A549 (cell line): ENCODE measurements at regions not wholly inside any gene's neighbourhood (a gene's known extent, or its start where the extent isn't known, plus 50 kb on each side); places are given as distances from the start of the nearest gene placed in this dataset.

Experiments
- ATAC-seq, 2 experiments: fragments of 200-7000 bp in 1 of 2; fragments of >200 bp in 1 of 2; cut with Nextera tagmentation in 1 of 2; cut with Tn5 transposase in 1 of 2; 3 replicates each; pipeline versions ENCODE4 v1.8.0 to v1.9.1; 2018 to 2020; ENCODE audit warnings: mild to moderate bottlenecking in 1 of 2, moderate library complexity in 1 of 2
- CTCF ChIA-PET: fragments of 300-600 bp; sonication (Branson Sonifier 250); formaldehyde crosslinking; extraction: SDS; loops from one replicate; lab custom pipeline; 2021; ENCODE audit warnings: antibody characterized with exemption, inconsistent platforms; lab: Yijun Ruan, JAX
- POLR2A ChIA-PET: fragments of 350-600 bp; formaldehyde crosslinking; extraction: SDS; loops from one replicate; lab custom pipeline; 2021; ENCODE audit warnings: antibody characterized with exemption, inconsistent platforms; lab: Yijun Ruan, JAX
- DNase-seq, 2 experiments: peaks; one replicate each; pipeline versions ENCODE4 v3.0.0 to v3.0.0-alpha.2; 2011 to 2016; ENCODE audit warnings: low read depth in 1 of 2, low spot score in 1 of 2
- FAIRE-seq: peaks from 2 replicates; lab custom pipeline; 2011; peaks lifted over from hg19 to GRCh38; lab: Jason Lieb, UNC
- H3K27ac ChIP-seq, 2 experiments: fragments of >200 bp; sonication (Bioruptor Twin); formaldehyde crosslinking; 3 replicates each; pipeline ENCODE4 v1.5.1; 2016 to 2017
- H3K4me1 ChIP-seq: fragments of >200 bp; sonication (Bioruptor Twin); formaldehyde crosslinking; 3 replicates; pipeline ENCODE4 v1.6.1; 2016
- H3K4me2 ChIP-seq: fragments of >200 bp; sonication (Bioruptor Twin); formaldehyde crosslinking; 3 replicates; pipeline ENCODE4 v1.6.1; 2016
- H3K4me3 ChIP-seq: fragments of >200 bp; sonication (Bioruptor Twin); formaldehyde crosslinking; 3 replicates; pipeline ENCODE4 v1.5.1; 2016
- H3K9me3 ChIP-seq: fragments of >200 bp; sonication (Bioruptor Twin); formaldehyde crosslinking; 3 replicates; pipeline ENCODE4 v1.6.1; 2016
- CEBPB ChIP-seq, 2 experiments: fragments of >200 bp in 1 of 2; sonication (Bioruptor Twin) in 1 of 2; formaldehyde crosslinking in 1 of 2; IDR thresholded peaks; 2 replicates each; pipeline ENCODE4 v1.6.1; 2012 to 2016
- CHD4 ChIP-seq: fragments of 200-600 bp; sonication (generic); IDR thresholded peaks from 2 replicates; pipeline ENCODE4 v1.6.1; 2016; ENCODE audit warnings: antibody characterized with exemption, mild to moderate bottlenecking, borderline replicate concordance
- CTCF ChIP-seq: fragments of >200 bp; sonication (Bioruptor Twin); formaldehyde crosslinking; IDR thresholded peaks from 3 replicates; pipeline ENCODE4 v1.5.1; 2016
- ESRRA ChIP-seq: fragments of 150-350 bp; IDR thresholded peaks from 2 replicates; pipeline ENCODE4 v1.6.1; 2014; ENCODE audit warnings: mild to moderate bottlenecking, low read length, borderline replicate concordance
- HMGXB4 ChIP-seq: fragments of 250-450 bp; sonication (Bioruptor Pico); IDR thresholded peaks from 2 replicates; pipeline ENCODE4 v1.5.0; 2021; ENCODE audit warnings: mild to moderate bottlenecking, moderate library complexity, borderline replicate concordance
- JUN ChIP-seq, 2 experiments: fragments of >200 bp; sonication (Bioruptor Twin); formaldehyde crosslinking; IDR thresholded peaks; 2 replicates in 1 of 2; 3 replicates in 1 of 2; pipeline ENCODE4 v1.6.1; 2016 to 2017
- JUNB ChIP-seq: fragments of >200 bp; sonication (Bioruptor Twin); formaldehyde crosslinking; IDR thresholded peaks from 2 replicates; pipeline ENCODE4 v1.6.1; 2016
- KDM1A ChIP-seq: fragments of 200-600 bp; sonication (generic); IDR thresholded peaks from 2 replicates; pipeline ENCODE4 v1.6.1; 2016; ENCODE audit warnings: low read depth, mild to moderate bottlenecking
- KDM5A ChIP-seq: fragments of 200-600 bp; sonication (generic); IDR thresholded peaks from 2 replicates; pipeline ENCODE4 v1.6.1; 2016; ENCODE audit warnings: antibody characterized with exemption, mild to moderate bottlenecking
- NPAS2 ChIP-seq: fragments of 250-450 bp; sonication (Bioruptor Pico); IDR thresholded peaks from 2 replicates; pipeline ENCODE4 v1.8.0; 2022; ENCODE audit warnings: mild to moderate bottlenecking, moderate library complexity, borderline replicate concordance
- PHF8 ChIP-seq: fragments of 200-600 bp; sonication (generic); IDR thresholded peaks from 2 replicates; pipeline ENCODE4 v1.6.1; 2016; ENCODE audit warnings: low read depth, mild to moderate bottlenecking, antibody characterized with exemption, moderate library complexity, borderline replicate concordance
- POLR2A ChIP-seq: IDR thresholded peaks from 2 replicates; pipeline ENCODE4 v1.6.1; 2012; ENCODE audit warnings: mild to moderate bottlenecking, low read length
- RAD21 ChIP-seq, 2 experiments: fragments of >200 bp in 1 of 2; sonication (Bioruptor Twin) in 1 of 2; formaldehyde crosslinking in 1 of 2; IDR thresholded peaks in 1 of 2; conservative IDR thresholded peaks in 1 of 2; 2 replicates in 1 of 2; 3 replicates in 1 of 2; pipeline ENCODE4 v1.6.1; 2012 to 2018; ENCODE audit warnings: inconsistent platforms in 1 of 2
- RCOR1 ChIP-seq: fragments of 150-350 bp; IDR thresholded peaks from 2 replicates; pipeline ENCODE4 v1.6.1; 2014; ENCODE audit warnings: antibody characterized with exemption, low read length, low read depth
- REST ChIP-seq: fragments of 200-600 bp; sonication (generic); IDR thresholded peaks from 2 replicates; pipeline ENCODE4 v1.6.1; 2016; ENCODE audit warnings: antibody characterized with exemption, mild to moderate bottlenecking, moderate library complexity
- RFX5 ChIP-seq: fragments of 450-650 bp; IDR thresholded peaks from 2 replicates; pipeline ENCODE4 v1.7.1; 2014; ENCODE audit warnings: antibody characterized with exemption, mild to moderate bottlenecking, moderate library complexity
- USF2 ChIP-seq: fragments of 450-650 bp; IDR thresholded peaks from 2 replicates; pipeline ENCODE4 v1.6.1; 2014; ENCODE audit warnings: antibody characterized with exemption
- WGBS: methylation state at CpG from one replicate; pipeline ENCODE4 v1.1.6; 2017; ENCODE audit errors: missing lambda C conversion rate; 5-methylcytosine and 5-hydroxymethylcytosine counted together

- FAIRE-seq (no peak), ATAC-seq (no peak), DNase-seq (no peak)
- Histone ChIP-seq H3K9me3 (no peaks in the 10 kb centered on the region), H3K4me1 (no peaks in the 10 kb centered on the region), H3K4me2 (no peak overlapping the region), H3K27ac (no peak overlapping the region), H3K4me3 (no peak overlapping the region)
- ChIA-PET POLR2A (no interaction called here), CTCF (no interaction called here)
- TF ChIP-seq REST (no peak), KDM1A (no peak)
- 3% methylated on average over 5 of the region's 5 CpGs for WGBS
Measured at GRCh38 chr12:127648321-127648720, 618.6 kb upstream of the TMEM132C start.

GRCh38 chr12:127649961-127650360, 617.0 kb upstream of the TMEM132C start:
- TF ChIP-seq RCOR1 = no peak
- no peak for TF ChIP-seq HMGXB4
- no peak for TF ChIP-seq RFX5
- no peak for TF ChIP-seq KDM1A
- no peak for TF ChIP-seq CEBPB (IDR thresholded peaks at IDR 0.05)
- TF ChIP-seq POLR2A = no peak
- TF ChIP-seq KDM5A = no peak
- no peak for TF ChIP-seq RAD21 (conservative IDR thresholded peaks at IDR 0.05 in 1 of 2, IDR thresholded peaks at IDR 0.05 in 1 of 2)
- TF ChIP-seq PHF8 = no peak
- no peak for TF ChIP-seq ESRRA
- no peak for TF ChIP-seq JUNB
- no peak for TF ChIP-seq USF2
- TF ChIP-seq NPAS2 = no peak
- no peak for TF ChIP-seq JUN (IDR thresholded peaks at IDR 0.05)
- TF ChIP-seq CTCF = no peak
- no peak for TF ChIP-seq CHD4
- ATAC-seq = no peak
- ChIA-PET POLR2A (no interaction called here), CTCF (no interaction called here)
- Histone ChIP-seq H3K4me1 (no peaks in the 10 kb centered on the region), H3K4me3 (no peak overlapping the region), H3K9me3 (no peaks in the 10 kb centered on the region), H3K4me2 (no peak overlapping the region), H3K27ac (no peak overlapping the region)
- no peak for FAIRE-seq
- no peak for DNase-seq
- WGBS = 0% methylated on average over 2 of the region's 2 CpGs
